Mesenchymal stem cell (in vitro differentiated cells and primary cell): ENCODE measurements at regions not wholly inside any gene's neighbourhood (a gene's known extent, or its start where the extent isn't known, plus 50 kb on each side); places are given as distances from the start of the nearest gene placed in this dataset.
"Not testable (repeated sequence)": the region's sequence is repeated elsewhere in the genome, so short reads cannot be mapped to it uniquely, and the experiment has no call there.

Experiments
- DNase-seq: peaks from one replicate; pipeline ENCODE4 v3.0.0-alpha.2; 2013
- H2AFZ ChIP-seq: one replicate; pipeline ENCODE4 v1.6.1; 2013; ENCODE audit warnings: low read depth, mild to moderate bottlenecking, control low read depth, inconsistent platforms, low read length, moderate library complexity
- H2AK5ac ChIP-seq: 2 replicates; pipeline ENCODE4 v1.6.1; 2013; ENCODE audit warnings: low read length, moderate library complexity, mild to moderate bottlenecking, inconsistent platforms; ENCODE audit not compliant: severe bottlenecking
- H2BK120ac ChIP-seq: one replicate; pipeline ENCODE4 v1.6.1; 2013; ENCODE audit warnings: low read depth, mild to moderate bottlenecking, inconsistent platforms, low read length, moderate library complexity
- H2BK12ac ChIP-seq, 2 experiments: one replicate each; pipeline ENCODE4 v1.6.1; 2013; ENCODE audit warnings: inconsistent platforms in 2 of 2, low read length in 2 of 2, mild to moderate bottlenecking in 2 of 2, moderate library complexity in 2 of 2, control low read depth in 1 of 2
- H2BK15ac ChIP-seq: one replicate; pipeline ENCODE4 v1.6.1; 2013; ENCODE audit warnings: mild to moderate bottlenecking, low read depth, inconsistent platforms; ENCODE audit not compliant: poor library complexity, severe bottlenecking
- H2BK5ac ChIP-seq: 2 replicates; pipeline ENCODE4 v1.6.1; 2013; ENCODE audit warnings: low read depth, mild to moderate bottlenecking, low read length, control low read depth, inconsistent platforms; ENCODE audit not compliant: poor library complexity, severe bottlenecking
- H3K14ac ChIP-seq, 2 experiments: one replicate each; pipeline ENCODE4 v1.6.1; 2013; ENCODE audit warnings: inconsistent platforms in 2 of 2, low read length in 2 of 2, control low read depth in 1 of 2, mild to moderate bottlenecking in 1 of 2, moderate library complexity in 1 of 2
- H3K18ac ChIP-seq, 2 experiments: one replicate each; pipeline ENCODE4 v1.6.1; 2013; ENCODE audit warnings: inconsistent platforms in 2 of 2, low read length in 2 of 2, control low read depth in 1 of 2, low read depth in 1 of 2, mild to moderate bottlenecking in 1 of 2
- H3K23ac ChIP-seq, 2 experiments: one replicate each; pipeline ENCODE4 v1.6.1; 2013; ENCODE audit warnings: inconsistent platforms in 2 of 2, low read length in 2 of 2, mild to moderate bottlenecking in 2 of 2, moderate library complexity in 2 of 2, control low read depth in 1 of 2
- H3K27ac ChIP-seq: 2 replicates; pipeline ENCODE4 v1.5.1; 2013; ENCODE audit warnings: mild to moderate bottlenecking, moderate library complexity, low read length, control low read depth, inconsistent platforms; ENCODE audit not compliant: poor library complexity, severe bottlenecking
- H3K27me3 ChIP-seq, 2 experiments: 2 replicates each; pipeline versions ENCODE4 v1.6.1 to v1.7.0; 2013; ENCODE audit warnings: low read length in 2 of 2, mild to moderate bottlenecking in 2 of 2, moderate library complexity in 2 of 2, control low read depth in 1 of 2, inconsistent platforms in 1 of 2; ENCODE audit not compliant: control insufficient read depth in 1 of 2, insufficient read depth in 1 of 2
- H3K36me3 ChIP-seq, 2 experiments: 2 replicates each; pipeline versions ENCODE4 v1.6.1 to v1.7.0; 2013; ENCODE audit warnings: low read length in 2 of 2, control low read depth in 1 of 2, inconsistent platforms in 1 of 2, low read depth in 1 of 2, mild to moderate bottlenecking in 1 of 2; ENCODE audit not compliant: insufficient read depth in 2 of 2, control insufficient read depth in 1 of 2
- H3K4ac ChIP-seq, 2 experiments: one replicate each; pipeline ENCODE4 v1.6.1; 2013; ENCODE audit warnings: inconsistent platforms in 2 of 2, low read length in 2 of 2, mild to moderate bottlenecking in 2 of 2, moderate library complexity in 2 of 2, control low read depth in 1 of 2, low read depth in 1 of 2
- H3K4me1 ChIP-seq: 2 replicates; pipeline ENCODE4 v1.6.1; 2013; ENCODE audit warnings: low read depth, low read length, control low read depth; ENCODE audit not compliant: control insufficient read depth, insufficient read depth
- H3K4me2 ChIP-seq: 2 replicates; pipeline ENCODE4 v1.6.1; 2013; ENCODE audit warnings: low read length, mild to moderate bottlenecking, inconsistent platforms; ENCODE audit not compliant: poor library complexity, severe bottlenecking
- H3K4me3 ChIP-seq, 2 experiments: 2 replicates each; pipeline versions ENCODE4 v1.5.1 to v1.7.0; 2013; ENCODE audit warnings: low read length in 2 of 2, mild to moderate bottlenecking in 2 of 2, control low read depth in 1 of 2, low read depth in 1 of 2; ENCODE audit not compliant: insufficient read depth in 1 of 2
- H3K79me1 ChIP-seq: replicated peaks from 2 replicates; pipeline ENCODE4 v1.6.1; 2013; ENCODE audit warnings: mild to moderate bottlenecking, control low read depth, low read length, inconsistent platforms; ENCODE audit not compliant: poor library complexity, severe bottlenecking
- H3K9ac ChIP-seq: 2 replicates; pipeline ENCODE4 v1.7.0; 2013; ENCODE audit warnings: mild to moderate bottlenecking, low read length, moderate library complexity
- H3K9me3 ChIP-seq: 2 replicates; pipeline ENCODE4 v1.7.0; 2013; ENCODE audit warnings: mild to moderate bottlenecking, low read length; ENCODE audit not compliant: control insufficient read depth
- H4K8ac ChIP-seq: one replicate; pipeline ENCODE4 v1.6.1; 2013; ENCODE audit warnings: inconsistent platforms, mild to moderate bottlenecking, low read length, moderate library complexity
- H4K91ac ChIP-seq: one replicate; pipeline ENCODE4 v1.6.1; 2013; ENCODE audit warnings: mild to moderate bottlenecking, low read length, inconsistent platforms
- WGBS: methylation state at CpG from one replicate; pipeline ENCODE4 v1.1.7; 2013; ENCODE audit warnings: mixed read lengths; 5-methylcytosine and 5-hydroxymethylcytosine counted together
- small RNA-seq: library from polyadenylated mRNA; stranded (forward); fragments of <200 nt; extraction: miRNeasy Mini kit (QIAGEN cat#:217004); gene quantifications from one replicate; pipeline ENCODE3, GENCODE V24; 2013; ENCODE audit warnings: low read depth

DNA sequence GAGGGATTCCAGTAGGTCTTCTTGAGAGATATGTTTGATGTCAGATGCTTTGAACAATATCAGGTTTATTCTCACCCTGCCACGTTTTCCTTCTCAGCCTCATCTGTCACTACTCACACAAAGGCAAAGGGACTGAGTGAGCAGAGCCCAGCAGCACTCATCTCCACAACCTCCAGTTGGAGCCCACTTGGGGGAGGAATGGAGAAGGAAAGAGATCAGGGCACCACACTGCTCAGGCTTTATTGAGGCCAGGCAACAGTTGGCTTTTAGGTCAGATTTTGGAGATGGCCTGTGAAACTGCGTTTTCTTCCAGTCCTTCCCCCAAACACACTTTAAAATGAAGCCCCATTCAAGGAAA is 57.3 kb upstream of the SEC22B start:
- H3K4ac ChIP-seq, H2BK12ac ChIP-seq, H3K14ac ChIP-seq, H3K4me2 ChIP-seq, H2BK5ac ChIP-seq, DNase-seq, H2AFZ ChIP-seq, H2BK120ac ChIP-seq, H4K91ac ChIP-seq, H3K36me3 ChIP-seq, H3K9ac ChIP-seq, H4K8ac ChIP-seq, H3K9me3 ChIP-seq, H3K4me1 ChIP-seq, H2BK15ac ChIP-seq, H3K4me3 ChIP-seq, H2AK5ac ChIP-seq, H3K23ac ChIP-seq, H3K27me3 ChIP-seq, H3K79me1 ChIP-seq, H3K18ac ChIP-seq, H3K27ac ChIP-seq: not testable (repeated sequence)
- WGBS = no CpG with 5 or more reads among the region's 2 CpGs

DNA sequence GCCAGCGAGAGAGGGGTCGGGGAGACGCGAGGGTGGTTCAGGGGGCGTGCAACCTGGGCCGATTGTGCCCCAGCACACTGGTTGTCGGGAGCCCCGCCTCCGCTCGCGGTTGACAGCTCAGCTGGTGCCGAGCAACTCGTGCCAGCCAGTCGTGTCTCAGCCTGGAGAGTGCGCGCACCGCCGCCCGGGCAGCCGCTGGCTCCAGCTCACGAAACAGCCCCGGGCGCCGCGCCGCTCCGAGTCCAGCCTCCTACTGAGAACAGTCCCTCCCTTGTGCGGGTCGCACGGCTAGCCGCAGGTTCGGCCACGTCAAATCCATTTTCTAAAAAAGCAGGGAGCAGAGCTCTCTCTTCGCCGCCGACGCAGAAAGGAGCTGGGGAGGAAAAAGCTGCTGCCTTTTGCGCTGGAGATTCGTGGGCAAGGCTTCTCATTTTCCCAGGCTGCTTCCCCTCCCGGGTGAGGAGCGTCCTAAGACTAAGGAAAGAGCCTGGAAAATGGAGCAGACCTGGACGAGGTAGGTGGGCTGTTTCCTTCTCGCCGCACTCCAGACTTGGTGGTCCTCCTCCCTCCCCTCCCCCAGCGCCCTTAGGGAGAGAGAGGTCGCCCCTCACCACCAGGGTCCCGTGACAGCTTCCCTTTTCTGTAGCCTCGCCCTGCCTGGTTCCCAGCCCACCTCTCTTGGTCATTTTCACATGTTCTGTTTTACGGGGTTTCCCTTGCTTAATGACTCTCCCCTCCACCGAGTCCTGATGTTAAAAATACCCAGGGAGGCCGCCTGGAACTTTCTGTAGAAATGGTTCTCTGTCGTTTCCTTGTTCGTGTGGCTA is 56.7 kb upstream of the SEC22B start:
- H3K4me2 ChIP-seq, H3K4ac ChIP-seq, H3K27me3 ChIP-seq, H2AFZ ChIP-seq, H3K23ac ChIP-seq, H2AK5ac ChIP-seq, H3K9me3 ChIP-seq, H4K8ac ChIP-seq, H4K91ac ChIP-seq, H3K4me1 ChIP-seq, H3K79me1 ChIP-seq, H3K18ac ChIP-seq, H2BK5ac ChIP-seq, H3K4me3 ChIP-seq, H3K36me3 ChIP-seq, H3K9ac ChIP-seq, H2BK12ac ChIP-seq, H2BK120ac ChIP-seq, H3K14ac ChIP-seq, H3K27ac ChIP-seq, DNase-seq, H2BK15ac ChIP-seq: not testable (repeated sequence)
- WGBS = no CpG with 5 or more reads among the region's 53 CpGs

DNA sequence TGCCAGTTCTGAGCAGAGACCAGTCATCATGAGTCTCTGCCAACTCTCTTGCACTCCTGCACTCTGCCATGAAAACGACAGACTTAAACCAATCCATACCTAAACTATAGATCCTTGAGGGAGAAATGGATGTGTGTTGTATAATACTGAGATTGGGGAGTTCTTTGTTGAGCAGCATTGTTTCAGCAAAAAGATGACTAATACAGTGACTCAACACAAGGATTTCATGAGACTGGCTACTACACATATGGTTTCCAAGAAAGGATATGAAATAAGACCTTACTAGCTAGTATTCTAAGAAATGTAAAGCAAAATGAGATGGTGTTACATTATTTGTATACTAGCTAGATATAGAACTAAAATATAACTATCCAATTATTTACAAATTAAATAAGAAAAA is 53.5 kb upstream of the SEC22B start:
- not testable (repeated sequence) for H3K4me1 ChIP-seq, H3K4ac ChIP-seq, H2BK120ac ChIP-seq, H2BK15ac ChIP-seq, H2AFZ ChIP-seq, H2BK5ac ChIP-seq, H3K9me3 ChIP-seq, H3K36me3 ChIP-seq, H3K27me3 ChIP-seq, DNase-seq, H3K4me2 ChIP-seq, H3K9ac ChIP-seq, H3K79me1 ChIP-seq, H2BK12ac ChIP-seq, H4K8ac ChIP-seq, H3K18ac ChIP-seq, H3K23ac ChIP-seq, H2AK5ac ChIP-seq, H3K27ac ChIP-seq, H4K91ac ChIP-seq, H3K4me3 ChIP-seq, H3K14ac ChIP-seq
- WGBS = no CpG with 5 or more reads among the region's 1 CpG

Small RNAs in the stretch of these regions (small RNA-seq; reads per million reads assigned to genes)
- 1.2 reads per million for gene RF00003
